NCI-H1105 (cell line): ENCODE measurements at regions not wholly inside any gene's neighbourhood (a gene's known extent, or its start where the extent isn't known, plus 50 kb on each side); places are given as distances from the start of the nearest gene placed in this dataset.
"Not testable (repeated sequence)": the region's sequence is repeated elsewhere in the genome, so short reads cannot be mapped to it uniquely, and the experiment has no call there.

ENCODE experiments used
- DNase-seq: peaks from one replicate; lab custom pipeline; 2025; lab: John Stamatoyannopoulos, UW

DNA sequence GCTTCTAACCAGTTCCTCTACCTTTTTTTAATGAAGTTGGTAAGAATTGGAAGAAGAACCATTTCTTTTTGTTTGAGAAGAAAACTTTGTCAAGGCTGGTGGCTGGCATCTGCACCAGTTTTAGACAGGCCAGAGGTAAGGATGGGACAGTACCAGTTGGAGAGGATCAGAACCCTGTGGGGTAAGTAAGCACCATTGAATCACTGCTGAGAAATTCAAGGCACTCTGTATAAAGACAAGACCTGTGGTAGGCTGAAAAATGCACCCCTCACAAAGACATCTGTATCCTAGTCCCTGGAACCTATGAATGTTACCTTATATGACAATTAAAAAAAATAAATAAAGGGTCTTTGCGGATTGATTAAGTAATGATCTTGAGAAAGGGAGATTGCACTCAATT is 166.7 kb upstream of the NRP1 start:
- DNase-seq, result no peak

DNA sequence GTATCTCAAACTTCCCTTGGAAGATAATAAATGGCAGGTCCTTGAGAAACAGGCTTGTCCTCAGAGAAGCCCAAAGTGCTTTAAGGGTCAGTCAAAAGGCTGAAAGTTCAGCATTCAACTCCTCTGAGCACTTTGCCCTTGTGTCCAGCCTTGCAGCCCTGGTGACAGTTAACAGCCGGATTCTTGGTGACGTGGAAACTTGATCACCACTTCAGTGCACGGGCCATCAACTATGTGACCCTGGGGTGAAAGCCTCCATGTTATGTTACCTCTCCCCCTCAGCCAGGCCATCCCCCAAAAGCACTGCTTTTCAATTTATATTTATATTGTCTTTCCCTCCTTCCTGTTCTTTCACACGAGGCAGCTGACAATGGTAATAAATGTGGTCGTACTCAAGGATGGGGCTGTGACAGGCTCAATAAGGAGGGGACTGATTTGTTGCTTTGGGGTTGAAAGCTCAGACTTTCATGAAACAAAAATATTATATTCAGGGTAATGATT is 164.0 kb upstream of the NRP1 start:
- no peak for DNase-seq

GRCh38 chr10:33497338-33497737 is 162.9 kb upstream of the NRP1 start:
- no peak for DNase-seq

DNA sequence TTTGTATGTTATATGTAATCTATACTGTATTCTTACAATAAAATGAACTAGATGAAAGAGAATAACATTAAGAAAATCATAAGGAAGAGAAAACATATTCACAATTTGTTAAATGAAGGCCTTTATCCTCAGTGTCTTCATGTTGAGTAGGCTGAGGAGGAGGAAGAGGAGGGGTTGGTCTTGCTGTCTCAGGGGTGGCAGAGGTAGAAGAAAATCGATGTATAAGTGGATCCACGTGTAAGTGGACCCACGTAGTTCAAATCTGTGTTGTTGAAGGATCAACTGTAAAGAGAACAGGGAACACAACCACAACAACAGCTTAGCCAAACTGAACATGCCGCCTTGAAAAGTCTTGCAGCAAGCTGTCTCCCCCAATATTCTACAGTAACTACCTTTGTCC is 161.6 kb upstream of the NRP1 start:
- DNase-seq, result no peak

GRCh38 chr10:33494694-33495265 is 160.3 kb upstream of the NRP1 start:
- no peak for DNase-seq

- no peak for DNase-seq
Observed at GRCh38 chr10:33493978-33494377, 159.5 kb upstream of the NRP1 start.

DNA sequence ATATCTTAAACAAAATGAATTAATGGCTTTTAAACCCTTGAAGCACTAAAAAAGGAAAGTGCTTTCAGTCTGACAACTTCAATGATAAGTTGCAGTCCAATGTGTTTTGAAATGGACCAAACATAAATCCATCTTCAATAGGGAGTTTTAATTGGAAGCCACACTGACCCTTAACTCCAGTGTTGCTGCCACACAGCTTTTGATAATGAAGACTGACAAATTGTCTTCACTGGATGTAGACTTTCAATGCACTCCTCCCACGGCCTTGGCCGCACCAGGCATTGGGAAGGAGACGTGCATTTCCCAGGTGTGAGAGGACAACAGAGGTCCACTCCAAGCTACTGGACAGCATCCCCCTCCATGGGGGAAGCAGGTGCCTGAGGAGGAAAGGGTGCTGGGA is 159.0 kb upstream of the NRP1 start:
- no peak for DNase-seq

GRCh38 chr10:33492701-33493345 is 158.4 kb upstream of the NRP1 start:
- DNase-seq, result no peak

- DNase-seq, result no peak
Observed at GRCh38 chr10:33489501-33490176, 155.2 kb upstream of the NRP1 start.

DNA sequence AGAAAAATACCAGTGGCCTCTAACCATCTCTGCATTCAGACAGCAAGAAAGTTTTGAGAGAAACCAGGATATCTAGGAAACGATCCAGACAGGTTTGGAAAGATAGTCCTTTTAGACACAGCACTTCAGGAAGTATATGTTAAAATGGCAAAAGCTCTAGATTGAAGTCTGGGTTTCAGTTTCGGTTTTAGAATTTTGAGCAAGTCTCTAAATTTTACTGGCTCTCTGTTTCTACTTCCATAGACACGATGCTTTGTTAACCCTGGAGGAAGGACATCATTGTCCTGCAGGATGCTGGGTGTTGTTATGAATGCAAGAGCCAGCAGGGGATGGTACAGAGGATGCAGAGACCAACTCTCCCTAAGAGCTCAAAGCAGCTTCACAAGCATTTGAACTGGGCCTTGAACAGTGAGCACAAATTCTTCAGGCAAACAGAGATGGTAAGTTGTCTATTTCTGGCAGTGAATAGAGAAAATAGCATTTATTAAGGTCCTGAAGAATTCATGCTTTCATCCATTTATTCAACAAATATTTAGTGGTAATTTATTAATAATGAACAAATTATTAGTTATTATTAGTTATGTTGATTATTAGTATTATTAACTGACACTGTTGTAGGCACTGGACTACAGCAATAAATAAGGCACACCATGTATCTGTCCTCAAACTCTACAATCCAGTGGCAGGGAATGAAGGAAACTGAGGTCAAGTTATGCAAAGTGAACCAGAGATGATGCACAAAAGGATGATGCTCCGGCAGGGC is 152.7 kb upstream of the NRP1 start:
- no peak for DNase-seq

GRCh38 chr10:33485276-33485675 is 150.8 kb upstream of the NRP1 start:
- DNase-seq, result no peak

GRCh38 chr10:33484787-33485186 is 150.3 kb upstream of the NRP1 start:
- no peak for DNase-seq

DNA sequence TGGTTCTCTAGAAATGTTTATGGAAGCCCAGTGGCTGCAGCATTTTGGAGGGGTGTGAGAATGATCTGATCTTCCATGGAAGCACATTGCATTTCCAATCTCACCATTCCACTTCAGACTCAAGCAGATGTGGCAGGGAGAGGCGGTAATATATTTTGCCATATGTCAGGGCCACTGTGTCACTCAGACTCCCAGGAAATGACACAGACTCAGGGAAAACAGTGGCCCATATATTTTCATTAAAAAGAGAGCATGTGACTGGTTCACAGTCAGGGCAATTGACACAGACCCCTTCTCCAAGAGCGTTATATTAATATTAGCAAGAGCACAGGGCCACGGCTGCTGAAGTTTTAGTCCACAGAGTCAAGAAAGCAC is 149.3 kb upstream of the NRP1 start:
- no peak for DNase-seq

DNA sequence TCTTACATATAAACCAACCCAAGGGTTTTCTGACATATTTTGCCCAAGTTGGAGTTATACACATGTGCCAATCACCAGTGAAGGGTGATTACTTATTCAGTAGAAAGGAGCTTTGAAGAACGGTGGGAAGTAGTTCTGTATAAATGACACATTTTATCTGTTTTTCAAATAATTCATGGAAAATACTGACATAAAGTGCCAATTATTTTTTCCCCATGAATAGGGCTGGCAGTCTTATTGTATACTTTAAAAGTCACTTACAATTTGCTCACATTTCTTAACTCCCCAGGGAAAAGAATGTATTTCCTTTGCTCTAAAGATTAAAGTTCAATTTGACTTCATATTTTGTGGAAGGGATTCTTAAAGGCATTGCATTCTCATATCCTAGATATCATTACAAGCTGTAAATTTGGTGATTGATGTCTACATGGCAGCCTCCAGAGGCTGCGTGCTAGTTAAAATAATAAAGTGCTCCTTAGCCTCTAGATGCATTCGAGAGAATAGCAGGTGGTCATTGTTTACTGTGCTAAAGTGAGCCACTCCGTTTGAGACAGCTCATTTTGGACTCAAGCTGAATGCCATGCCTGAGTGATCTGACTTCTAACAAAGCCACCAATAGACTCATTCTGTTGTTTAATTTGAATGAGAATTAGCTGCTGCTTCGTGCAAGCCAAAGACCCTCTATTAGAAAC is 148.8 kb upstream of the NRP1 start:
- peak; percentile 67 for DNase-seq

DNA sequence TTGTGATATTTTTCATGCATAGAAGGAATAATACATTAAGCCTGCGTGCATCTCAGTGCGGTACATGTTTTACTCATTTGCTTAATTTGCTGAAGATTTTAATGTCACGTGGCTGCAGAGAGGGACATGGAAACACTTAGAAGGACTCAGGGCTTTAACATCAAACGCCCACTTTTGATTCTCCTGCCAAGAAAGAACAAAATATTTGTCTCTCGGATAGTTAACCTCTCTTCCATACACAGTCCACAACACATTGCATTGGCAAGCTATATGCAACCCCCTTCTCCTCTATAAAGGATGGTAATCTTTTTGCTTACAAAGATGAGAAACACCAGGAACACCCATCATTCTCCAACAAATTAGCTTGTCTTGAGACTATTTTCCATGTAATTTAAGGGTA is 148.0 kb upstream of the NRP1 start:
- no peak for DNase-seq

GRCh38 chr10:33481184-33481583 is 146.7 kb upstream of the NRP1 start:
- no peak for DNase-seq

- DNase-seq, result not testable (repeated sequence)
Observed at GRCh38 chr10:33480417-33480816, 145.9 kb upstream of the NRP1 start.

GRCh38 chr10:33478675-33479125 is 144.2 kb upstream of the NRP1 start:
- no peak for DNase-seq

GRCh38 chr10:33478089-33478674 is 143.7 kb upstream of the NRP1 start:
- DNase-seq, result no peak

DNA sequence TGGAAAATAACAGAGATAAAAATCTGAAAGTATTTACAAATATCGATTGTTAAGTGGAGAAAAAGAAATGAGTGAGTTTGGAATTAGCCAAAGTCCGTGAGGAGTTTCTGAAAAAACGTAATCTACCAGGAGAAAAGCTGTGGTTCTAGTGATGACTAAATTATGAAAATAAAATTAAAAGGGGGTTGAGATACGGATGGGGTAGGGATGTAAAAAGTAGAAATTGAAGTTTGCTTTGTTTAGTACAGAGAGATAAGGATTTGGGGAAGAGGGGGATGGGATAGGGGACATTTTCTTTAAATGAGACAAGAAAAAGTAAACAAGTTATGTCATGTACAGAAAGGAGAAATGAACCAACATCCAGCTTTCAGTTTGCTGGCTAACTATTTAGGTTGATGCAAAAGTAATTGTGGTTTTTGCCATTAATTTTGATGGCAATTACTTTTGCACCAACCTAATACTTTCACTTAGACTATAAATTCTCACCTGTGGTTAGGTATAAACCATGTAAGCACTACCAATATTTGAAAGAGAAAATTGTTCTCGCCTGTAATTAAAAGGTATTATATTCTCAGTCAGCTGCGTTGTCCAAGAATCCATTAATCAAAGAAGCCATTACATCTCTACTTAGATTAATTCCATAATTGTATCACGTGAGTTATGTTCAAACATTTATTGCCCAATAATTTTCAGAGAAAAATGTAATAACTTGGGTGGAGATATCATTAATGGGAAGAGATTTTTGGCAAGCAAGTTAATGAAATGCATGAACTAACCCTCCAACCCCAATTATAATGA is 143.0 kb upstream of the NRP1 start:
- peak; percentile 14 for DNase-seq

DNA sequence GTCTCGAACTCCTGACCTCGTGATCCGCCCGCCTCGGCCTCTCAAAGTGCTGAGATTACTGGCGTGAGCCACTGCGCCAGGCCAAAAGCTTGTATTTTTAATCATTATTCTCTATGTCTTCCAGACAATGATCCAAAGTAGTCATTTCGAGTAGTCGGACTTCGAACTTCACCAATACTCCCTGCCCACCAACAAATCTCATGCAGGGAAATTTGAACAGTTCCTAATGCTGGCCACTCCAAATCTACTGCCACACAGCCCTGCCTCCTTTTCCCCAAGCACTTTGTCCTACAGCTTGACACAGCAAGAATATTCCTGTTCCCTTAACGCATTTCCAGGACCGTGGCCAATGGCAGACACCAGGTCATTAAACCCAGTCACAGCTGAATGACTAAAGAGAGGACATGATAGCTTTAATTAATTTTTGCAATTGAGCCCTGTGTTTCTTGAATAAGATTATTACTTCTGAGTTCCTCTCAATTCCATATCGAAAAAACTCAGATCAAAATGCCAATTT is 142.3 kb upstream of the NRP1 start:
- peak; percentile 23 for DNase-seq
